MM.1S (cell line): ENCODE measurements at regions not wholly inside any gene's neighbourhood (a gene's known extent, or its start where the extent isn't known, plus 50 kb on each side); places are given as distances from the start of the nearest gene placed in this dataset.

Experiments used
- DNase-seq: peaks from one replicate; pipeline ENCODE4 v3.0.0-alpha.2; 2015
- H2AFZ ChIP-seq: fragments of 300-600 bp; sonication (generic); 2 replicates; pipeline ENCODE4 v1.6.0; 2016; ENCODE audit warnings: antibody characterized with exemption, low read length
- H3F3A ChIP-seq: fragments of 300-600 bp; sonication (generic); 2 replicates; pipeline ENCODE4 v1.6.1; 2016; ENCODE audit warnings: mild to moderate bottlenecking, antibody characterized with exemption, low read length, moderate library complexity, mixed read lengths; ENCODE audit not compliant: insufficient read depth
- H3K27ac ChIP-seq: fragments of 300-600 bp; sonication (generic); 2 replicates; pipeline ENCODE4 v1.5.1; 2016; ENCODE audit warnings: mild to moderate bottlenecking, low read length
- H3K27me3 ChIP-seq: fragments of 300-600 bp; sonication (generic); replicated peaks from 2 replicates; pipeline ENCODE4 v1.6.0; 2016; ENCODE audit warnings: low read length; ENCODE audit not compliant: insufficient read depth
- H3K36me3 ChIP-seq: fragments of 300-600 bp; sonication (generic); replicated peaks from 2 replicates; pipeline ENCODE4 v1.6.1; 2016; ENCODE audit warnings: mild to moderate bottlenecking, low read length, mixed read lengths; ENCODE audit not compliant: insufficient read depth
- H3K4me1 ChIP-seq: fragments of 300-600 bp; sonication (generic); 2 replicates; pipeline ENCODE4 v1.6.1; 2016; ENCODE audit warnings: low read length, mixed read lengths
- H3K4me2 ChIP-seq: fragments of 300-600 bp; sonication (generic); 2 replicates; pipeline ENCODE4 v1.6.0; 2016; ENCODE audit warnings: low read depth, low read length
- H3K4me3 ChIP-seq: fragments of 300-600 bp; sonication (generic); 2 replicates; pipeline ENCODE4 v1.5.1; 2016; ENCODE audit warnings: low read length, mixed read lengths
- H3K79me2 ChIP-seq: fragments of 300-600 bp; sonication (generic); 2 replicates; pipeline ENCODE4 v1.6.1; 2016; ENCODE audit warnings: mixed run types, low read length, mixed read lengths
- H3K9ac ChIP-seq: fragments of 300-600 bp; sonication (generic); 2 replicates; pipeline ENCODE4 v1.6.1; 2016; ENCODE audit warnings: low read length, mixed read lengths
- H3K9me2 ChIP-seq: fragments of 300-600 bp; sonication (generic); replicated peaks from 2 replicates; pipeline ENCODE4 v1.6.1; 2016; ENCODE audit warnings: mild to moderate bottlenecking, low read length, mixed read lengths; ENCODE audit not compliant: insufficient read depth
- H3K9me3 ChIP-seq: fragments of 300-600 bp; sonication (generic); replicated peaks from 2 replicates; pipeline ENCODE4 v1.6.1; 2016; ENCODE audit warnings: mild to moderate bottlenecking, low read length, mixed read lengths; ENCODE audit not compliant: insufficient read depth
- H4K20me1 ChIP-seq: fragments of 300-600 bp; sonication (generic); 2 replicates; pipeline ENCODE4 v1.6.1; 2016; ENCODE audit warnings: mild to moderate bottlenecking, low read length, moderate library complexity, mixed read lengths; ENCODE audit not compliant: insufficient read depth
- CTCF ChIP-seq: fragments of 300-600 bp; sonication (generic); IDR thresholded peaks from 2 replicates; pipeline ENCODE4 v1.5.1; 2016; ENCODE audit warnings: antibody characterized with exemption, low read length, mixed read lengths
- EZH2 ChIP-seq: fragments of 300-600 bp; sonication (generic); optimal IDR thresholded peaks from 2 replicates; pipeline ENCODE3; 2017; ENCODE audit warnings: low read depth, mild to moderate bottlenecking, antibody characterized with exemption, low read length, mixed read lengths
- EZH2phosphoT487 ChIP-seq: fragments of 300-600 bp; sonication (generic); IDR thresholded peaks from 2 replicates; pipeline ENCODE4 v1.6.1; 2018; ENCODE audit warnings: antibody characterized with exemption, low read length

GRCh38 chr1:220962031-220962751 lies 82.9 kb downstream of the HLX start:
- H4K20me1 ChIP-seq = no peaks in the 10 kb centered on the region
- no peaks in the 10 kb centered on the region for H3K9me3 ChIP-seq
- no peaks in the 10 kb centered on the region for H3K9me2 ChIP-seq
- no peak for TF ChIP-seq EZH2phosphoT487
- TF ChIP-seq CTCF = no peak
- TF ChIP-seq EZH2 = no peak
- H3K4me3 ChIP-seq = no peak overlapping the region
- H2AFZ ChIP-seq = no peak overlapping the region
- H3K79me2 ChIP-seq = no peaks in the 10 kb centered on the region
- H3F3A ChIP-seq = no peaks in the 10 kb centered on the region
- no peaks in the 10 kb centered on the region for H3K36me3 ChIP-seq
- H3K27me3 ChIP-seq = no peaks in the 10 kb centered on the region
- H3K4me1 ChIP-seq = no peaks in the 10 kb centered on the region
- H3K27ac ChIP-seq = no peak overlapping the region
- no peak for DNase-seq
- H3K4me2 ChIP-seq = no peak overlapping the region
- H3K9ac ChIP-seq = no peak overlapping the region

GRCh38 chr1:220966041-220966440 lies 86.8 kb downstream of the HLX start:
- Histone ChIP-seq H3K9me3 (no peaks in the 10 kb centered on the region), H2AFZ (no peak overlapping the region), H3K9ac (no peak overlapping the region), H3K4me3 (no peak overlapping the region), H3K9me2 (no peaks in the 10 kb centered on the region), H3K27ac (no peak overlapping the region), H3K36me3 (no peaks in the 10 kb centered on the region), H3F3A (no peaks in the 10 kb centered on the region), H3K4me2 (no peak overlapping the region), H4K20me1 (no peaks in the 10 kb centered on the region), H3K79me2 (no peaks in the 10 kb centered on the region), H3K4me1 (no peaks in the 10 kb centered on the region), H3K27me3 (no peaks in the 10 kb centered on the region)
- no peak for DNase-seq
- no peak for TF ChIP-seq EZH2phosphoT487
- TF ChIP-seq CTCF = no peak
- no peak for TF ChIP-seq EZH2

- Histone ChIP-seq H3K4me3 (no peak overlapping the region), H3K4me2 (no peak overlapping the region), H3K9me3 (no peaks in the 10 kb centered on the region), H2AFZ (no peak overlapping the region), H3K36me3 (no peaks in the 10 kb centered on the region), H3K9ac (no peak overlapping the region), H3F3A (no peaks in the 10 kb centered on the region), H3K27ac (no peak overlapping the region), H3K9me2 (no peaks in the 10 kb centered on the region), H3K4me1 (no peaks in the 10 kb centered on the region), H3K79me2 (no peaks in the 10 kb centered on the region), H4K20me1 (no peaks in the 10 kb centered on the region), H3K27me3 (no peaks in the 10 kb centered on the region)
- TF ChIP-seq EZH2phosphoT487 = no peak
- no peak for TF ChIP-seq CTCF
- no peak for TF ChIP-seq EZH2
- no peak for DNase-seq
Observed at GRCh38 chr1:220966473-220966872, 87.2 kb downstream of the HLX start.
